ENCODE measurements at regions not wholly inside any gene's neighbourhood (a gene's known extent, or its start where the extent isn't known, plus 50 kb on each side); places are given as distances from the start of the nearest gene placed in this dataset.

GRCh38 chr21:26641062-26641461, 68.0 kb upstream of the CYYR1 start:
- DNase-seq = no peak

- peak; percentile 22 for DNase-seq
Observed at GRCh38 chr21:26637201-26637745, 64.2 kb upstream of the CYYR1 start.

GRCh38 chr21:26635681-26636080, 62.6 kb upstream of the CYYR1 start:
- no peak for DNase-seq

GRCh38 chr21:26632691-26633090, 59.6 kb upstream of the CYYR1 start:
- DNase-seq = no peak

- no peak for DNase-seq
Observed at GRCh38 chr21:26626187-26626586, 53.1 kb upstream of the CYYR1 start.

GRCh38 chr21:26624983-26625519, 52.0 kb upstream of the CYYR1 start:
- DNase-seq = no peak

All from COR-L47 (cell line).